ENCODE measurements at regions not wholly inside any gene's neighbourhood (a gene's known extent, or its start where the extent isn't known, plus 50 kb on each side); places are given as distances from the start of the nearest gene placed in this dataset.

DNA sequence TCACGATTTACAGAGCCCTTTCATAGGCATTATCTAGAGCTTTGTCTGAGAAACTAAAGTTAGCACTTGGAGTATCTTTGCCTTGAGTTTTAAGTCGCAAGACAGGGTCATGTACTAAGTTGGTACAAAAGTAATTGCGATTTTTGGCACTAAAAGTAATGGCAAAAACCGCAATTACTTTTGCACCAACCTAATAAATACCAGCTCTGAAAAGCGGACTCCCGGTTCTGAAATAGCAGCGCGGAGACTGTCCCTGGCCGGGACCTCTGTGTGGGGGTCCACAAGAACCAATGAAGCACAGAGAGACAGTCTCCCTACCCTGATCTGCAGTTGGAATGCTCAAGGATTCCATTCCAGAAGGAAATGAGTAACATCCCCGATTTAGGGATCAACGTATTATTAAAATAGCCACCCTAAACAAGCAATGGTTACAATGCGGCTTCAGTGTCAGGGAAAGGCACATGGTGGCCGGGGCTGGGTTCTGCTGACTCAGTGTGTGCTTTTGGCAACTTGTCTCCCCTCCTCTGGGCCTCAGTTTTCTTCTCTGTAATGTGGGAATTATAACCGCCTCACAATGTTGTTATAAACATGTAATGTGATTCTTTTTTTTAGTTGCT lies 150.3 kb upstream of the MCTP2 start:
- TF ChIP-seq, protein P1, sequence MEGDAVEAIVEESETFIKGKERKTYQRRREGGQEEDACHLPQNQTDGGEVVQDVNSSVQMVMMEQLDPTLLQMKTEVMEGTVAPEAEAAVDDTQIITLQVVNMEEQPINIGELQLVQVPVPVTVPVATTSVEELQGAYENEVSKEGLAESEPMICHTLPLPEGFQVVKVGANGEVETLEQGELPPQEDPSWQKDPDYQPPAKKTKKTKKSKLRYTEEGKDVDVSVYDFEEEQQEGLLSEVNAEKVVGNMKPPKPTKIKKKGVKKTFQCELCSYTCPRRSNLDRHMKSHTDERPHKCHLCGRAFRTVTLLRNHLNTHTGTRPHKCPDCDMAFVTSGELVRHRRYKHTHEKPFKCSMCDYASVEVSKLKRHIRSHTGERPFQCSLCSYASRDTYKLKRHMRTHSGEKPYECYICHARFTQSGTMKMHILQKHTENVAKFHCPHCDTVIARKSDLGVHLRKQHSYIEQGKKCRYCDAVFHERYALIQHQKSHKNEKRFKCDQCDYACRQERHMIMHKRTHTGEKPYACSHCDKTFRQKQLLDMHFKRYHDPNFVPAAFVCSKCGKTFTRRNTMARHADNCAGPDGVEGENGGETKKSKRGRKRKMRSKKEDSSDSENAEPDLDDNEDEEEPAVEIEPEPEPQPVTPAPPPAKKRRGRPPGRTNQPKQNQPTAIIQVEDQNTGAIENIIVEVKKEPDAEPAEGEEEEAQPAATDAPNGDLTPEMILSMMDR (IDR thresholded peaks at IDR 0.05; ENCODE audit: control extremely low read depth in 1 of 3, insufficient read depth in 1 of 3, low read depth in 1 of 3, low read length in 3 of 3): no peak
- TF ChIP-seq SIX5 (IDR thresholded peaks at IDR 0.05; ENCODE audit: low read depth, low read length): no peak
- no peak for TF ChIP-seq EP300 (IDR thresholded peaks at IDR 0.05; ENCODE audit: borderline replicate concordance in 1 of 2, low read depth in 2 of 2, low read length in 2 of 2)
- TF ChIP-seq, protein P2, sequence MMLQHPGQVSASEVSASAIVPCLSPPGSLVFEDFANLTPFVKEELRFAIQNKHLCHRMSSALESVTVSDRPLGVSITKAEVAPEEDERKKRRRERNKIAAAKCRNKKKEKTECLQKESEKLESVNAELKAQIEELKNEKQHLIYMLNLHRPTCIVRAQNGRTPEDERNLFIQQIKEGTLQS (IDR thresholded peaks at IDR 0.05; ENCODE audit: insufficient read depth, low read depth, low read length): no peak
- TF ChIP-seq, protein P3, sequence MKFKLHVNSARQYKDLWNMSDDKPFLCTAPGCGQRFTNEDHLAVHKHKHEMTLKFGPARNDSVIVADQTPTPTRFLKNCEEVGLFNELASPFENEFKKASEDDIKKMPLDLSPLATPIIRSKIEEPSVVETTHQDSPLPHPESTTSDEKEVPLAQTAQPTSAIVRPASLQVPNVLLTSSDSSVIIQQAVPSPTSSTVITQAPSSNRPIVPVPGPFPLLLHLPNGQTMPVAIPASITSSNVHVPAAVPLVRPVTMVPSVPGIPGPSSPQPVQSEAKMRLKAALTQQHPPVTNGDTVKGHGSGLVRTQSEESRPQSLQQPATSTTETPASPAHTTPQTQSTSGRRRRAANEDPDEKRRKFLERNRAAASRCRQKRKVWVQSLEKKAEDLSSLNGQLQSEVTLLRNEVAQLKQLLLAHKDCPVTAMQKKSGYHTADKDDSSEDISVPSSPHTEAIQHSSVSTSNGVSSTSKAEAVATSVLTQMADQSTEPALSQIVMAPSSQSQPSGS (IDR thresholded peaks at IDR 0.05; ENCODE audit: low read length): no peak
- TF ChIP-seq CREB1 (IDR thresholded peaks at IDR 0.05): no peak
- TF ChIP-seq KDM1A (IDR thresholded peaks at IDR 0.05; ENCODE audit: borderline replicate concordance, low read length): no peak
- no peak for TF ChIP-seq GABPA (IDR thresholded peaks at IDR 0.05; ENCODE audit: borderline replicate concordance, insufficient read depth, low read length)
- TF ChIP-seq CEBPB (IDR thresholded peaks at IDR 0.05; ENCODE audit: low read depth, low read length): no peak
- TF ChIP-seq EZH2 (IDR thresholded peaks at IDR 0.05; ENCODE audit: low read depth, low read length, severe bottlenecking): no peak

All from H1 (cell line).